AG04450 (cell line): ENCODE measurements at regions not wholly inside any gene's neighbourhood (a gene's known extent, or its start where the extent isn't known, plus 50 kb on each side); places are given as distances from the start of the nearest gene placed in this dataset.

Source experiments
- CTCF ChIA-PET: fragments of 300-600, 350-600 bp; formaldehyde crosslinking; extraction: SDS; loops from one replicate; lab custom pipeline; 2022; ENCODE audit warnings: antibody characterized with exemption, inconsistent platforms; lab: Charles Lee
- POLR2A ChIA-PET: fragments of 350-600 bp; formaldehyde crosslinking; extraction: SDS; loops from one replicate; lab custom pipeline; 2021; ENCODE audit warnings: antibody characterized with exemption, inconsistent platforms; lab: Yijun Ruan, JAX
- DNase-seq: peaks from one replicate; pipeline ENCODE4 v3.0.0-alpha.2; 2011; ENCODE audit warnings: low read depth, low spot score
- H3K27ac ChIP-seq: one replicate; pipeline ENCODE4 v1.5.1; 2012; ENCODE audit warnings: low read depth, low read length, control low read depth
- H3K27me3 ChIP-seq: one replicate; pipeline ENCODE4 v1.6.0; 2012; ENCODE audit warnings: low read length; ENCODE audit not compliant: control insufficient read depth, insufficient read depth
- H3K4me3 ChIP-seq: 2 replicates; pipeline ENCODE4 v1.5.1; 2011; ENCODE audit warnings: mild to moderate bottlenecking, low read depth, low read length, control low read depth
- H3K9me3 ChIP-seq: 2 replicates; pipeline ENCODE4 v1.5.1; 2012; ENCODE audit warnings: low read length; ENCODE audit not compliant: control insufficient read depth, insufficient read depth
- TF ChIP-seq, protein P1 (sequence below): IDR thresholded peaks from 2 replicates; pipeline ENCODE4 v1.5.1; 2011; ENCODE audit warnings: low read depth, low read length, control low read depth, inconsistent platforms

DNA sequence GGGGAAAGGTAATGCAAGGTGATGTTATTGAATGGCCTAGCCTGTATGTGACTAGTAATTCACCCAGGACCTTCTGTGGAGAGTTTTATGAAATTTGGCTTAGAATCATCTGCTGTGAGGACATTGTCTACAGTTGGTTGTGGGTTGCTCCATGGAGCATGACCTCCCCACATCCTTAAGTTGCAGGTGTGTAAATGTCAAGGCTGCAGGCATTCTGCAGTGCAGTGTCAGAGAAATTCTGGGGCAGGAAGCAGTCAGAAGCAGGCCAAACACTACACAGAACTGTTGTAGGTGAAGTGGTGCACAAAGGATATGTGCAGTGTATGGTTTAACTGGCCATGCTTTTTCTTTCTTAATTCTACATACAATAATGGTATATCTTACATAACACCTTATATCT lies 588.3 kb downstream of the EBF1 start:
- H3K4me3 ChIP-seq, result no peak overlapping the region
- TF ChIP-seq, protein P1, sequence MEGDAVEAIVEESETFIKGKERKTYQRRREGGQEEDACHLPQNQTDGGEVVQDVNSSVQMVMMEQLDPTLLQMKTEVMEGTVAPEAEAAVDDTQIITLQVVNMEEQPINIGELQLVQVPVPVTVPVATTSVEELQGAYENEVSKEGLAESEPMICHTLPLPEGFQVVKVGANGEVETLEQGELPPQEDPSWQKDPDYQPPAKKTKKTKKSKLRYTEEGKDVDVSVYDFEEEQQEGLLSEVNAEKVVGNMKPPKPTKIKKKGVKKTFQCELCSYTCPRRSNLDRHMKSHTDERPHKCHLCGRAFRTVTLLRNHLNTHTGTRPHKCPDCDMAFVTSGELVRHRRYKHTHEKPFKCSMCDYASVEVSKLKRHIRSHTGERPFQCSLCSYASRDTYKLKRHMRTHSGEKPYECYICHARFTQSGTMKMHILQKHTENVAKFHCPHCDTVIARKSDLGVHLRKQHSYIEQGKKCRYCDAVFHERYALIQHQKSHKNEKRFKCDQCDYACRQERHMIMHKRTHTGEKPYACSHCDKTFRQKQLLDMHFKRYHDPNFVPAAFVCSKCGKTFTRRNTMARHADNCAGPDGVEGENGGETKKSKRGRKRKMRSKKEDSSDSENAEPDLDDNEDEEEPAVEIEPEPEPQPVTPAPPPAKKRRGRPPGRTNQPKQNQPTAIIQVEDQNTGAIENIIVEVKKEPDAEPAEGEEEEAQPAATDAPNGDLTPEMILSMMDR, result no peak
- ChIA-PET POLR2A (no interaction called here), CTCF (no interaction called here)
- no peaks in the 10 kb centered on the region for H3K27me3 ChIP-seq
- no peak overlapping the region for H3K27ac ChIP-seq
- DNase-seq, result no peak
- H3K9me3 ChIP-seq, result no peaks in the 10 kb centered on the region

DNA sequence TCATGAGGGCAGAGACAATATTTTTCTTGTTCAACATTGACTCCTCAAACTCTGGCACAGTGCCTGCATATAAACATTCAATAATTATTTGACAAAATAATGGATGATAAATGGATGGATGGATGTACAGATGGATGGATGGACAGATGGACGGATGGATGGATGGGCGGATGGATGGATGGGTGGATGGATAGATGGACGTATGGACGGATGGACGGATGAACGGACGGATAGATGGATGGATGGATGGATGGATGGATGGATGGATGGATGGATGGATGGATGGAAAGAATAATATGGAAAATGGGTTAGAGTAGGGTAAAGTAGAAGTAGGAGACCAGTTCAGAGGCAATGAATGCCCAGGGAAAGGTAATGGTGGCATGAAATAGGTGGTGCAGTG lies 589.2 kb downstream of the EBF1 start:
- ChIA-PET POLR2A (no interaction called here), CTCF (no interaction called here)
- Histone ChIP-seq H3K27me3 (no peaks in the 10 kb centered on the region), H3K27ac (no peak overlapping the region), H3K9me3 (no peaks in the 10 kb centered on the region), H3K4me3 (no peak overlapping the region)
- DNase-seq, result no peak
- TF ChIP-seq, protein P1, result no peak

DNA sequence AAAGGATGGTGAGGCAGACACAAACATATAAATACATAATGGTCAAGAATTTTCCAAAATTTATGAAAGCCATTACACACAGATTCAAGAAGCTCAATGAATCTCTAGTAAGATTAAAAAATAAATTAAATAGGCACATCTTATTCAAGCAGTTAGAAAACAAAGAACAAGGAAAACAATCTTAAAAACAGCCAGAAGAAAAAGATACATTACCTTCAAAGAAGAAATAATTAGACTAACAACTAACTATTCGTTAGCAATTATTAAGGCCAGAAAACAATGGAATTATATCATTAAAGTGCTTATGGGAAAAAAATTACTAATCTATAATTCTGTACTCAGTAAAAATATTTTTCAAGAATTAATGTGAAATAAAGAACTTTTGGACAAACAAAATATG lies 593.1 kb downstream of the EBF1 start:
- H3K4me3 ChIP-seq, result no peak overlapping the region
- POLR2A ChIA-PET, result no interaction called here
- TF ChIP-seq, protein P1, result no peak
- H3K27ac ChIP-seq, result no peak overlapping the region
- H3K27me3 ChIP-seq, result no peaks in the 10 kb centered on the region
- CTCF ChIA-PET, result no interaction called here
- no peak for DNase-seq
- no peaks in the 10 kb centered on the region for H3K9me3 ChIP-seq

DNA sequence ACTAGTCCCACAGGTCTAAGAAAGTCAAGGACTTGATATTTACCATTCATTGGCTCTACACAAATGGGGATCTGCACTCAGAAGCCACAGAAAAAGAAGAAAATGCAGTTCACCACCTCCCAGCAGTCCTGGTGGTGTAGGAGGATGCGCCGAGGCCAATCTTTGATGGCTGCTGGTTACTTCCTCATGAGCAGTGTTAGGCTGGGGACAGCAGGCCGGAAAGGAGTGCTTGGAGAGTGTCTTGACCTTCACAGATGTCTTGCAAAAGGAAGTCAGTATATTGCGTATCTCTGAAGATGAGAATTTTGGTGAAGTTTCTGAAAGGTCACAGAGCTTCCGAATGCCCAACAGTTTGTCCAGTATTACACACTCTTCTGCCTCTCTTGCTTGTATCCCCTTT lies 597.0 kb downstream of the EBF1 start:
- ChIA-PET POLR2A (no interaction called here), CTCF (no interaction called here)
- H3K27ac ChIP-seq, result no peak overlapping the region
- H3K4me3 ChIP-seq, result no peak overlapping the region
- TF ChIP-seq, protein P1, result no peak
- no peaks in the 10 kb centered on the region for H3K9me3 ChIP-seq
- no peak for DNase-seq
- no peaks in the 10 kb centered on the region for H3K27me3 ChIP-seq

DNA sequence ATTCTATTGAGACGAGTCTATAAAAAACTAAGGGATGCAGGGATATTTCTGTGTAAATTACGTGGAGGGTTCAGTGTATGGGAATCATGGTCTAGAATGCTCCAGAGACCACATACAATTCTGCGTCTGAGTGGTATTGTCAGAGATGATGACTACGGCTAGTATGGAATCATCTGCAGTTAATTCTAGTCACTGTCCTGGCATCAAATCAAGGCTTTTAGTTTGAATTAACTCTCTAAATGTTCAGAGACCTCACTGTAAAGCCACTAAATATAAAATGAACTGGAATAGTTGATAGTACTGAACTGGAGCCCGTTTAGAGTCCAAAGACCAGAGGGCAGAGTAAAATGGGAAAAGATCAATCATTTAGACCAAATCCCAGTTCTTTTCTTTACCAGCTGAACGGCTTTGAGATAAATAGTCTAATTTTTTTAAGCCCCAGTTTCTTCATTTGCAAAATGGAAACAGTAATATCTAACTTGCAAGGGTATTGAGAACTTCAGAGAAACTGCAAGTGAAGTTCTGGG lies 599.8 kb downstream of the EBF1 start:
- Histone ChIP-seq H3K27ac (no peak overlapping the region), H3K4me3 (no peak overlapping the region), H3K27me3 (no peaks in the 10 kb centered on the region), H3K9me3 (no peaks in the 10 kb centered on the region)
- TF ChIP-seq, protein P1, result no peak
- no peak for DNase-seq
- CTCF ChIA-PET, result no interaction called here
- POLR2A ChIA-PET, result no interaction called here
